ENCODE measurements at regions not wholly inside any gene's neighbourhood (a gene's known extent, or its start where the extent isn't known, plus 50 kb on each side); places are given as distances from the start of the nearest gene placed in this dataset.
"Not testable (repeated sequence)": the region's sequence is repeated elsewhere in the genome, so short reads cannot be mapped to it uniquely, and the experiment has no call there.

- DNase-seq (ENCODE audit: low spot score), result not testable (repeated sequence)
These were observed 281.8 kb upstream of the FRG1 start for GRCh38 chr4:189658831-189659230.

DNA sequence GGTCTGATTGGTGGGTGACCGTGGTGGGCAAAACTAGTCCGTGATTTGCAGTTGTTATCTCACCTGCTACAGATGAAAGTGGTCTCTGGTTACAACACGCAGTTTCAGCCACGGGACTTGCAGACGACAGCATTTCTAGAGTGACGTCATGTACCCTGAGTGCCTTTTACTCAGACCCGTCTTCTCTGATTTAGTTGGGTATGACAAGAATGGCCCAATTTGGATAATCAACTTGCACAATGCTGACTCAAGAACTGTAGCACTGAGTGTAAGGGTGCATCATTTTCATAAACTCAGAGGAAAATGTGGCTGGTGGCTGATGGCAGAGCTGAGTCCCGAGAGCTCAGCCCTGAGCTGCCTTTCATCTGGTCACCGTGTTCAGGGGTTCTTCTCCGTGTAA, 281.4 kb upstream of the FRG1 start:
- no peak for DNase-seq (ENCODE audit: low spot score)

DNA sequence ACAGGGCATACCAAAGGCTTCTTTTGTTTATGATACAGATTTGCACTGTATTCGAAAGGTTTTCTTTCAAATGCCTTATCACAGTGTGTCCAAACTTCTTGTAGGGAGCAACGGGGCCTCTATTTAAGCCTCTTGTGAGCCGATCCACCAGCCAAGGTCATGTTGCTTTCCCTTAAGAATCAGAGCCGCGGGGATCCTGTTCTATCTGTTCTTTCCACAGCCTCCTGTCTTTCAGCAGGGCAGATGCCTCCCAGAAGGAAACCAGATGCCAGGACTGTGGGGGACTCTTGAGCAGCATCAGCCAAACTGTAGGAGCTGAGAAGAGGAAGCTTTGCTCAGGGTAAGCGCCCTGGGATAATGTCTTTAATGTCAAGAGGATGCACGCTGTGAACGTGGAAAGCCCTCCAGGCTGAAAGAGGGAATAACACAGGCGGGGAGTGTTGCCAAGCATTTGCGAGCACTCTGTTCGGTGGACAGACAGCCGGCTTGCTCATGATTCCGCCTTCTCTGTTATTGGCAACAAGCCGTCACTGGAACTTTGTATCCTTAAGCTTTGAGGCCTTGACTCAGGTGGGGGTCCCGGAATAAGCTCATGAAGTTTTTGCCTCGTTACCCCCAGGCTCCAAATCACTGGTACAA, 279.8 kb upstream of the FRG1 start:
- DNase-seq (ENCODE audit: low spot score), result peak; percentile 54

- DNase-seq (ENCODE audit: low spot score), result no peak
These were observed 275.9 kb upstream of the FRG1 start for GRCh38 chr4:189664693-189665250.

GRCh38 chr4:189665712-189666305, 274.9 kb upstream of the FRG1 start:
- not testable (repeated sequence) for DNase-seq (ENCODE audit: low spot score)

- DNase-seq (ENCODE audit: low spot score), result not testable (repeated sequence)
These were observed 273.3 kb upstream of the FRG1 start for GRCh38 chr4:189667386-189667785.

GRCh38 chr4:189697675-189698245, 242.9 kb upstream of the FRG1 start:
- DNase-seq (ENCODE audit: low spot score), result not testable (repeated sequence)

DNA sequence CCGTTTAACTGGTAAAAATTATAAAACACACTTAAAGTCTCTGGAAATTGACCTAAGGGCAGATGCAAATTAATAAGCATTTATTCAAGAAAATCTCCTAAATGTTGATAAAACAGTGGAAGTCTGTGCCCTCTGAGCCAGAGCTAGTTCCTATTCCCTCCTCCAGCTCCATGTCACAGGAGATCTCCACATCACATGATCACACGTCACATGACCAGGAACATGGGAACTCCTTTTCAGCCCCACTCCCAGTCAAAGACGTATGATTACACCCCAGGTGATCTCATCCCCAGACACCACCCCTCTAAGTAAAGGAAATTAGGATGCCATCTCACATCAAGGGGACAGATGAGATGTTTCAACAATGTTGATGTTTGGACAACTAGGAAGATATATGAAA, 237.7 kb upstream of the FRG1 start:
- DNase-seq (ENCODE audit: low spot score), result not testable (repeated sequence)

DNA sequence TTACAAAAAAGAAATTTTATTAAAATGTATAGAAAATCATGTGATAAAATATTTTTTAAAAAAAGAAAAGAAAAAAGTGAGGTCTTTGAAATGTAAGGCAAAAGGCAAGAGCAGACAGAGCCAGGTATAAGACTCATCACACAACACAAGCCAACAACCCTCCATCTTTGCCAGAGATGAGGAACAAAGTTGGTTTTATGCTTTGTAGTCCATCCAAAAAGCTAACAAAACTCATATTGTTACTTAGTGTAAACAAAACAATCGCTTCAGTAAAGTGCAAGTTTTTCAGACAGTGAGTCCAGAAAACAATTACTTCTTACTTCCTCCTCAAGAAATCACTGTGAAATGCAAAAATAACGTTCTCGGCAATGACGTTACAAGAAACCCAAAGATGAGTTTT, 233.9 kb upstream of the FRG1 start:
- not testable (repeated sequence) for DNase-seq (ENCODE audit: low spot score)

DNA sequence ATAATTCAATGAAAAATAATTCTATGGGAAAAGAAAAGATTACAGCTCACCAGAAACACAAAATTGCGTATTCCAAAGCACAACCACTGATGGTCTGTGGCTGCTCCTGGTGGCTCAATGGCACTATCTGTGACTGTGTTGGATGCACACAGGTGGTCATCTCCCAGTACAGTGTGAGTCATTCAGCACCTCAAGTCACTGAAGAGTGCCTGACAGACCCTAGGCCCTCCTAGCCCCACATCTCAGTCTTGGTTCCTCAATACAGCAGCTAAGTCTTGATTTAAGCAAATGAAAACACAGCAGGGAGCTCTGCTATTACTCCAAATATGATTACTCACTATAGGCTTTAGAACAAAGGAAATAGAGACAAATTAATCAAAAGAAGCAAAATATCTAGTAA, 233.4 kb upstream of the FRG1 start:
- not testable (repeated sequence) for DNase-seq (ENCODE audit: low spot score)

GRCh38 chr4:189711956-189712355, 228.7 kb upstream of the FRG1 start:
- DNase-seq (ENCODE audit: low spot score), result not testable (repeated sequence)

DNA sequence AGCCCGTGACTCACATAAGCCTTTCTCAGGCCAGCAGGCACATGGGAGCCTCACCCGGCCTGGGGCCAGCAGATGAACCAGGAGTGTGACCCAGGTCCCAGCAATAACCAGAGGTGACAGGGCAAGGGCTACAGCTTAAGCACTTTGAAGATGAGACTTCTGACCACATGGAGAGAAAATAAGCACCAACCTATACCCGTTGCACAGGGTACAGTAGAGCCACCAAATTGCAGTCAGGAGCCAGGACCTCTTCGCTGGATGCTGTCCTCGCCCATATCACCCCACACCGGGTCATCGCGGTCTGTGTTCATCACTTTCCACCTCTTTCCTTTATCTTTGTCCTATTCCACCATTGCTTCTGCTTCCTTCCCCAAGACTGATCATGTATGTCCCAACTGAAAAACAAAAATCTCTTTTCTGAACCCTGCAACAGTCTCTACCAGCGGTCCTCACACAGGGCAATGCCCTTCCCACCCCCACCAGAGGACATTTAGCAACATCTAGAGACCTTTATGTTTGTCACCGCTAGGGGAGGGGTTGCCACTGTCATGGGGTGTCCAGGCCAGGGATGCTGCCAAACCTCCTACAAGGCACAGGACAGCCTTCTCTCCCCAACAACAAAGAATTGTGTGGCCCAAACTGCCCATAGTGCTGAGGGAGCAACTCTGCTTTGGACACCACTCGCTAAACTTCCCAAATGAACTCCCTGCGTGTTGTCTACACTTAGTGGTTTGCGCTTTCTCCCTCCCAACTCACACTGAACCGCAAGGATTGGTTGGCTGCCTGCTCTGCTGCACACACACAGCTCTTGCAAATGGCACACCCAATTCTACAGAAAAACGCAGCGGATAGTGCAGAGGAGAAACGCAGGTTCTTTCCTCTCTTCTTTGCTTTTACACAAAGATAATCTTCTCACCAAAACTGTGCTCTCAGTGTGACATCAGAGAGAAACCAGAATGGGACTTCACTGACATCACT, 219.4 kb upstream of the FRG1 start:
- peak; percentile 0 for DNase-seq (ENCODE audit: low spot score)

GRCh38 chr4:189722324-189723003, 218.2 kb upstream of the FRG1 start:
- peak; percentile 25 for DNase-seq (ENCODE audit: low spot score)

GRCh38 chr4:189727982-189728638, 212.6 kb upstream of the FRG1 start:
- not testable (repeated sequence) for DNase-seq (ENCODE audit: low spot score)

GRCh38 chr4:189731989-189732388, 208.7 kb upstream of the FRG1 start:
- not testable (repeated sequence) for DNase-seq (ENCODE audit: low spot score)

DNA sequence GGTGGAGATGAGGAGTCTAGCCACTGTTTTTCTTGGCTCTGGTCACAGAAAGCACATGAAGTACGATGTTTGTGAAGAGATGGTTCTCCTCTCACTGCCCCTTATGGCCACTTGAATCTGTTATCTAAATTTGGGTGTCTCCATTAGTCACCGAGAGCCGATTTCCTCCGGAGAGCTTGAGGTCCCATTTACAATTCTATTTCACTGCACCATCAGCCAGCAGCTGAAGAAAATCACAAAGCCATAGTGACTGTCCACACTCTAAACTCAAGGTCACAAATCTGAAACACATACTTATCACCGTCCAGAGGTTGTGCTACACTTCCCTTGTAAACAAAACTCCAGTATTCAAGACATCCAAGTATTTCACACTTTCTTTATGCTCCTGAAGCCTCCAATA, 207.2 kb upstream of the FRG1 start:
- DNase-seq (ENCODE audit: low spot score), result not testable (repeated sequence)

GRCh38 chr4:189734648-189735267, 205.9 kb upstream of the FRG1 start:
- DNase-seq (ENCODE audit: low spot score), result not testable (repeated sequence)

DNA sequence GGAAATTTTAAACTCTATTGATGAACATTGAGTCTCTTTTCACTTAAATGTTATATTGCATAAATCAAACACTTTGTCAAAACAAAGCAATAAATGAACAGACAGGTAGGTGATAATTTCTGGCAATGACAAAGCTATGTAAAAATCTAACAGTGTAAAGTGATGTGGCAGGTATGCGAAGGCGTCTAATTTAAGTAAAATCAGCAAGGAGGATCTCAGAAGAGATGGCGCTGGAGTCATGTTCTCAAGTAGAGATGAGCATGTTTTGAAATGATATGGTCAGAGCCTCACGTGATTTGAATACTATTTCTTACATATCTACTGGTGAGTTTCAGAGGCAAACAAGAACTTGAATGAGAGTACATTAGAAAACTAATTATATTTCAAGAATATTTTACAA, 204.0 kb upstream of the FRG1 start:
- DNase-seq (ENCODE audit: low spot score), result not testable (repeated sequence)

DNA sequence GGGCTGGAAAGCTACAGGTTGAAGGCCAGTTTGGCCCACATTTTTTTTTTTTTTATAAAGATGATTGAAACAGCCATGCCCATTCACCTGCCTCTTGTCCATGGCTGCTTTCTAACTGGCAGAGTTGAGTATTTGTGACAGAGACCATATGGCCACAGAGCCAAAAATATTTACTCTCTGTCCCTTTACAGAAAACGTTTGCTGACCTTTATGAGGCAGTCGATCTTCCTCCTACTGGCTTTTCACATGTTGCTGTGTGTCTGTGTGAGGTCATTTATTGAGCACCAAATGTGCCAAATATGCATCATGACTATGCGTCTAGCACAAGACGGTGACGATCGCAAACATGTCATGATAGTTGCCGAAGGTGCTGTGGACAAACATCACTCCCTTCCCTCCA, 200.6 kb upstream of the FRG1 start:
- DNase-seq (ENCODE audit: low spot score), result not testable (repeated sequence)

DNA sequence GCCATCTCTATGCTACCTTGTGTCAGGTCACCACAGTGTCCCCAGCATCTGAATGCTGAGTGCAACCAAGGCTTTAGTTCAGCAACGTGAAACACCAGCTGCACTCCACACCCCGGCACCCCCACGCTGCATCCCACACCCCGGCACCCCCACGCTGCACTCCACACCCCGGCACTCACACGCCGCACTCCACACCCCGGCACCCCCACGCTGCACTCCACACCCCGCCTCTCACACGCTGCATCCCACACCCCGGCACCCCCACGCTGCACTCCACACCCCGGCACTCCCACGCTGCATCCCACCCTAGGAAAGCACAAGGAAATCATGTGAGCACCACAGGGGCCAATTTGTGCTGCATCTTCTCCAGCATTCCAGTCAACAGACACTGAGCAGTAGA, 199.8 kb upstream of the FRG1 start:
- DNase-seq (ENCODE audit: low spot score), result no peak
